HEK293 (cell line): ENCODE measurements at regions not wholly inside any gene's neighbourhood (a gene's known extent, or its start where the extent isn't known, plus 50 kb on each side); places are given as distances from the start of the nearest gene placed in this dataset.
A peak's percentile ranks its signal among the peaks of the same experiment; 100 is the strongest.

Experiments
- CTCF ChIA-PET: fragments of 350-600 bp; formaldehyde crosslinking; extraction: SDS; loops from one replicate; lab custom pipeline; 2021; ENCODE audit warnings: antibody characterized with exemption; lab: Yijun Ruan, JAX
- POLR2A ChIA-PET: fragments of 300-600 bp; formaldehyde crosslinking; extraction: SDS; loops from one replicate; lab custom pipeline; 2020; ENCODE audit warnings: antibody characterized with exemption, inconsistent platforms; lab: Yijun Ruan, JAX
- H3K27ac ChIP-seq: fragments of 200-500 bp; sonication (Bioruptor generic); 2 replicates; pipeline ENCODE4 v1.5.1; 2014; ENCODE audit warnings: low read depth, low read length, control low read depth, inconsistent platforms; ENCODE audit errors: extremely low read depth
- H3K36me3 ChIP-seq, 2 experiments: fragments of 200-500 bp in 1 of 2; sonication (Bioruptor generic) in 1 of 2; 1 replicate in 1 of 2; 2 replicates in 1 of 2; pipeline ENCODE4 v1.5.1; 2014 to 2017; ENCODE audit warnings: inconsistent platforms in 2 of 2, low read length in 2 of 2; ENCODE audit not compliant: control insufficient read depth in 2 of 2, insufficient read depth in 1 of 2
- H3K4me1 ChIP-seq: fragments of 200-500 bp; sonication (Bioruptor generic); 2 replicates; pipeline ENCODE4 v1.5.1; 2014; ENCODE audit warnings: mild to moderate bottlenecking, low read length, inconsistent platforms; ENCODE audit not compliant: control insufficient read depth, insufficient read depth
- H3K4me3 ChIP-seq: 2 replicates; pipeline ENCODE4 v1.5.1; 2011; ENCODE audit warnings: low read depth, mild to moderate bottlenecking, control low read depth, low read length, moderate library complexity
- H3K9me3 ChIP-seq: fragments of 200-500 bp; sonication (Bioruptor generic); 2 replicates; pipeline ENCODE4 v1.5.1; 2014; ENCODE audit warnings: low read depth, low read length, inconsistent platforms; ENCODE audit not compliant: control insufficient read depth, insufficient read depth
- AEBP2 ChIP-seq: fragments of 450-650 bp; formaldehyde crosslinking; IDR thresholded peaks from 2 replicates; pipeline ENCODE4 v1.5.1; 2016; ENCODE audit warnings: missing biosample characterization, missing genetic modification characterization, borderline replicate concordance
- CTCF ChIP-seq: fragments of 450-650 bp; formaldehyde crosslinking; IDR thresholded peaks from 2 replicates; pipeline ENCODE4 v1.5.1; 2016; ENCODE audit warnings: missing biosample characterization, missing genetic modification characterization
- KLF17 ChIP-seq: fragments of 450-650 bp; formaldehyde crosslinking; IDR thresholded peaks from 2 replicates; pipeline ENCODE4 v1.5.1; 2016; ENCODE audit warnings: missing biosample characterization, missing genetic modification characterization
- KLF7 ChIP-seq: fragments of 450-650 bp; formaldehyde crosslinking; IDR thresholded peaks from 2 replicates; pipeline ENCODE4 v1.5.1; 2016; ENCODE audit warnings: missing biosample characterization, missing genetic modification characterization, borderline replicate concordance
- MZF1 ChIP-seq: fragments of 450-650 bp; formaldehyde crosslinking; IDR thresholded peaks from 2 replicates; pipeline ENCODE4 v1.5.1; 2017; ENCODE audit warnings: missing biosample characterization, missing genetic modification characterization, borderline replicate concordance
- OSR2 ChIP-seq: fragments of 450-650 bp; formaldehyde crosslinking; IDR thresholded peaks from 2 replicates; pipeline ENCODE4 v1.5.1; 2016; ENCODE audit warnings: missing biosample characterization, missing genetic modification characterization
- ZBTB49 ChIP-seq: fragments of 450-650 bp; formaldehyde crosslinking; IDR thresholded peaks from 2 replicates; pipeline ENCODE4 v1.5.1; 2016; ENCODE audit warnings: missing biosample characterization, missing genetic modification characterization, low read depth
- ZFHX2 ChIP-seq: fragments of 450-650 bp; formaldehyde crosslinking; conservative IDR thresholded peaks from 2 replicates; pipeline ENCODE4 v1.5.1; 2016; ENCODE audit warnings: missing biosample characterization, missing genetic modification characterization
- ZNF16 ChIP-seq: fragments of 450-650 bp; formaldehyde crosslinking; IDR thresholded peaks from 2 replicates; pipeline ENCODE4 v1.5.1; 2016; ENCODE audit warnings: low read depth, missing biosample characterization, missing genetic modification characterization
- ZNF175 ChIP-seq: fragments of 450-650 bp; formaldehyde crosslinking; IDR thresholded peaks from 2 replicates; pipeline ENCODE4 v1.5.1; 2016; ENCODE audit warnings: missing biosample characterization, missing genetic modification characterization
- ZNF292 ChIP-seq: fragments of 450-650 bp; formaldehyde crosslinking; IDR thresholded peaks from 2 replicates; pipeline ENCODE4 v1.5.1; 2016; ENCODE audit warnings: low read depth, missing biosample characterization, missing genetic modification characterization, borderline replicate concordance
- ZNF335 ChIP-seq: fragments of 450-650 bp; formaldehyde crosslinking; conservative IDR thresholded peaks from 2 replicates; pipeline ENCODE4 v1.5.1; 2016; ENCODE audit warnings: missing biosample characterization, missing genetic modification characterization
- ZNF341 ChIP-seq: fragments of 450-650 bp; formaldehyde crosslinking; IDR thresholded peaks from 2 replicates; pipeline ENCODE4; 2016; ENCODE audit warnings: low read depth, missing biosample characterization, missing genetic modification characterization
- ZNF362 ChIP-seq: fragments of 450-650 bp; formaldehyde crosslinking; IDR thresholded peaks from 2 replicates; pipeline ENCODE4 v1.5.1; 2016; ENCODE audit warnings: missing biosample characterization, missing genetic modification characterization
- ZNF366 ChIP-seq: fragments of 450-650 bp; formaldehyde crosslinking; conservative IDR thresholded peaks from 2 replicates; pipeline ENCODE4 v1.5.1; 2016; ENCODE audit warnings: missing biosample characterization, missing genetic modification characterization
- ZNF513 ChIP-seq: fragments of 450-650 bp; IDR thresholded peaks from 2 replicates; pipeline ENCODE4 v1.5.1; 2018; ENCODE audit warnings: missing biosample characterization, missing genetic modification characterization
- ZNF629 ChIP-seq: fragments of 450-650 bp; formaldehyde crosslinking; IDR thresholded peaks from 2 replicates; pipeline ENCODE4 v1.5.1; 2017; ENCODE audit warnings: missing biosample characterization, missing genetic modification characterization
- ZNF654 ChIP-seq: fragments of 450-650 bp; formaldehyde crosslinking; IDR thresholded peaks from 2 replicates; pipeline ENCODE4 v1.5.1; 2016; ENCODE audit warnings: low read depth, missing biosample characterization, missing genetic modification characterization
- ZNF76 ChIP-seq: fragments of 450-650 bp; formaldehyde crosslinking; IDR thresholded peaks from 2 replicates; pipeline ENCODE4; 2016; ENCODE audit warnings: low read depth, missing biosample characterization, missing genetic modification characterization, borderline replicate concordance

GRCh38 chr2:59029058-59029457, 787.9 kb upstream of the FANCL start:
- no peaks in the 10 kb centered on the region for H3K9me3 ChIP-seq

GRCh38 chr2:59027320-59027719, 786.2 kb upstream of the FANCL start:
- TF ChIP-seq ZNF76 (tag by site-specific recombination) = no peak
- TF ChIP-seq ZBTB49 (tag by site-specific recombination) = no peak
- TF ChIP-seq ZFHX2 = no peak
- no peak for TF ChIP-seq ZNF335 (tag by site-specific recombination)
- no peak for TF ChIP-seq KLF17
- TF ChIP-seq ZNF362 (tag by site-specific recombination) = no peak
- TF ChIP-seq ZNF341 = no peak
- no peak for TF ChIP-seq ZNF16 (tag by site-specific recombination)
- no peak for TF ChIP-seq ZNF292
- no peak for TF ChIP-seq ZNF175 (tag by site-specific recombination)
- TF ChIP-seq, all 188 proteins: peak for 0
- Histone ChIP-seq H3K4me3 (no peak overlapping the region), H3K4me1 (no peaks in the 10 kb centered on the region), H3K27ac (no peak overlapping the region), H3K36me3 (no peaks in the 10 kb centered on the region), H3K9me3 (no peaks in the 10 kb centered on the region)
- ChIA-PET CTCF (interaction anchor here (2.1 kb wide), 1 partner anchor 33 kb away, joined by 10 read pairs; no protein-coding TSS in a partner anchor), POLR2A (no interaction called here)

More at GRCh38 chr2:59029058-59029457, 787.9 kb upstream of the FANCL start:
- H3K4me3 ChIP-seq = no peak overlapping the region
- POLR2A ChIA-PET = no interaction called here
- 0 out of 2 replicates have a peak, but pooled peaks cover under 1% of the 10 kb centered on the region for H3K4me1 ChIP-seq
- CTCF ChIA-PET = no interaction called here
- no peaks in the 10 kb centered on the region for H3K36me3 ChIP-seq
- TF ChIP-seq ZNF629 (tag by site-specific recombination) (no peak), KLF7 (no peak), MZF1 (tag by site-specific recombination) (no peak), ZNF366 (tag by site-specific recombination) (no peak)
- H3K27ac ChIP-seq = no peak overlapping the region

GRCh38 chr2:59025157-59025757, 784.1 kb upstream of the FANCL start:
- no peaks in the 10 kb centered on the region for H3K4me1 ChIP-seq
- ChIA-PET CTCF (interaction anchor here (0.5 to 3.1 kb wide), 61 partner anchors 10 to 1619 kb away, joined by 3 to 26 read pairs (median 4); no protein-coding TSS in a partner anchor), POLR2A (no interaction called here)
- H3K27ac ChIP-seq = no peak overlapping the region
- no peak overlapping the region for H3K4me3 ChIP-seq
- no peaks in the 10 kb centered on the region for H3K9me3 ChIP-seq
- H3K36me3 ChIP-seq = no peaks in the 10 kb centered on the region
- TF ChIP-seq CTCF (peak; percentile 34; the same call in 1 of the 2 replicates), AEBP2 (tag by site-specific recombination) (no peak), OSR2 (tag by site-specific recombination) (no peak), ZNF654 (tag by site-specific recombination) (peak; percentile 52), ZNF513 (tag by site-specific recombination) (no peak)
